Suprapubic skin (tissue), 4 donors: ENCODE measurements at regions not wholly inside any gene's neighbourhood (a gene's known extent, or its start where the extent isn't known, plus 50 kb on each side); places are given as distances from the start of the nearest gene placed in this dataset.

Experiments
- DNase-seq, 2 donors: peaks; one replicate each; pipeline ENCODE4 v3.0.0-alpha.2; 2019; ENCODE audit warnings: low spot score in 2 of 2
- H3K27ac ChIP-seq: fragments of 200-600 bp; sonication (generic); one replicate; pipeline ENCODE4 v1.5.1; 2019
- H3K27me3 ChIP-seq: fragments of 200-600 bp; sonication (generic); one replicate; pipeline ENCODE4 v1.5.1; 2019
- H3K36me3 ChIP-seq: fragments of 200-600 bp; sonication (generic); one replicate; pipeline ENCODE4 v1.5.1; 2019
- H3K4me1 ChIP-seq: fragments of 200-600 bp; sonication (generic); one replicate; pipeline ENCODE4 v1.5.1; 2019
- H3K4me3 ChIP-seq: fragments of 200-600 bp; sonication (generic); one replicate; pipeline ENCODE4 v1.5.1; 2019; ENCODE audit warnings: mild to moderate bottlenecking
- H3K9me3 ChIP-seq: fragments of 200-600 bp; sonication (generic); one replicate; pipeline ENCODE4 v1.5.1; 2019
- CTCF ChIP-seq, 2 donors: fragments of 200-600 bp in 1 of 2; fragments of 450-650 bp in 1 of 2; sonication (generic) in 1 of 2; IDR thresholded peaks; one replicate each; pipeline ENCODE4 v1.5.1; 2016 to 2019; ENCODE audit warnings: antibody characterized with exemption in 2 of 2, mild to moderate bottlenecking in 1 of 2, moderate library complexity in 1 of 2
- EP300 ChIP-seq: sonication (generic); formaldehyde crosslinking; IDR thresholded peaks from one replicate; pipeline ENCODE4 v1.6.1; 2017; ENCODE audit warnings: antibody characterized with exemption
- POLR2A ChIP-seq, 2 donors: fragments of 450-650 bp; IDR thresholded peaks; one replicate each; pipeline ENCODE4 v1.6.1; 2017; ENCODE audit warnings: antibody characterized with exemption in 2 of 2, mild to moderate bottlenecking in 2 of 2, moderate library complexity in 2 of 2
- POLR2AphosphoS5 ChIP-seq, 3 donors: sonication (generic); formaldehyde crosslinking; IDR thresholded peaks; one replicate each; pipeline ENCODE4 v1.6.1; 2017; ENCODE audit warnings: antibody characterized with exemption in 3 of 3
- WGBS: methylation state at CpG from one replicate; pipeline ENCODE4 v1.1.5; 2018; 5-methylcytosine and 5-hydroxymethylcytosine counted together

GRCh38 chr16:86751076-86752030 lies 173.0 kb downstream of the FOXL1 start:
- Histone ChIP-seq H3K9me3 (no peaks in the 10 kb centered on the region), H3K4me1 (peaks cover 14% of the 10 kb centered on the region), H3K27ac (peak overlapping the region; percentile 52), H3K4me3 (no peak overlapping the region), H3K36me3 (no peaks in the 10 kb centered on the region), H3K27me3 (peaks cover 5% of the 10 kb centered on the region)
- whole genome bisulfite sequencing = 67% methylated on average over 12 of the region's 12 CpGs
- no peak for DNase-seq
- TF ChIP-seq CTCF (IDR thresholded peaks at IDR 0.05) (no peak), EP300 (no peak), POLR2A (IDR thresholded peaks at IDR 0.05) (no peak), POLR2AphosphoS5 (IDR thresholded peaks at IDR 0.05) (no peak)

- DNase-seq = no peak
- H3K4me1 ChIP-seq = peaks cover 14% of the 10 kb centered on the region
- WGBS = 92% methylated on average over 16 of the region's 25 CpGs
Observed at GRCh38 chr16:86752582-86753175, 174.3 kb downstream of the FOXL1 start.

DNA sequence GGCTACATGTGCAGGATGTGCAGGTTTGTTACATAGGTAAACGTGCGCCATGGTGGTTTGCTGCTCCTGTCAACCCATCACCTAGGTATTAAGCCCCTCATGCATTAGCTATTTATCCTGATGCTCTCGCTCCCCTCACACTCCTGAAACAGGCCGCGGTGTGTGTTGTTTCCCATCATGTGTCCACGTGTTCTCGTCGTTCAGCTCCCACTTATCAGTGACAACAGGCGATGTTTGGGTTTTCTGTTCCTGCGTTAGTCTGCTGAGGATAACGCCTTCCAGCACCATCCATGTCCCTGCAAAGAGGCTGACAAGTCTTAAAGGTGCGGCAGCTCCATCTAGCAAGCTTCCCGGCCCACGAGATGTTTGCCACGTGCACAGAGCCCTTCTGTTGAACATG lies 175.1 kb downstream of the FOXL1 start:
- WGBS = 78% methylated on average over 15 of the region's 15 CpGs
- no peaks in the 10 kb centered on the region for H3K36me3 ChIP-seq
- H3K27ac ChIP-seq = no peak overlapping the region
- peaks cover 7% of the 10 kb centered on the region for H3K27me3 ChIP-seq
- TF ChIP-seq POLR2A (IDR thresholded peaks at IDR 0.05) (no peak), CTCF (IDR thresholded peaks at IDR 0.05) (no peak), POLR2AphosphoS5 (IDR thresholded peaks at IDR 0.05) (no peak), EP300 (no peak)
- peaks cover 14% of the 10 kb centered on the region for H3K4me1 ChIP-seq
- no peaks in the 10 kb centered on the region for H3K9me3 ChIP-seq
- H3K4me3 ChIP-seq = no peak overlapping the region
- DNase-seq = no peak

More at GRCh38 chr16:86752582-86753175, 174.3 kb downstream of the FOXL1 start:
- H3K4me3 ChIP-seq = no peak overlapping the region
- peaks cover 5% of the 10 kb centered on the region for H3K27me3 ChIP-seq
- no peaks in the 10 kb centered on the region for H3K9me3 ChIP-seq
- TF ChIP-seq EP300 (no peak), POLR2AphosphoS5 (IDR thresholded peaks at IDR 0.05) (no peak), CTCF (IDR thresholded peaks at IDR 0.05) (no peak), POLR2A (IDR thresholded peaks at IDR 0.05) (no peak)
- no peak overlapping the region for H3K27ac ChIP-seq
- no peaks in the 10 kb centered on the region for H3K36me3 ChIP-seq

GRCh38 chr16:86755571-86756006 lies 177.2 kb downstream of the FOXL1 start:
- peaks cover 26% of the 10 kb centered on the region for H3K27me3 ChIP-seq
- peaks cover 14% of the 10 kb centered on the region for H3K4me1 ChIP-seq
- H3K27ac ChIP-seq = no peak overlapping the region
- no peaks in the 10 kb centered on the region for H3K36me3 ChIP-seq
- DNase-seq = no peak
- H3K4me3 ChIP-seq = no peak overlapping the region
- no peak for TF ChIP-seq EP300
- TF ChIP-seq POLR2A (IDR thresholded peaks at IDR 0.05) = no peak
- no peak for TF ChIP-seq POLR2AphosphoS5 (IDR thresholded peaks at IDR 0.05)
- no peak for TF ChIP-seq CTCF (IDR thresholded peaks at IDR 0.05)
- 63% methylated on average over 13 of the region's 13 CpGs for WGBS
- H3K9me3 ChIP-seq = no peaks in the 10 kb centered on the region
